Body of pancreas (tissue), 4 donors: ENCODE measurements at regions not wholly inside any gene's neighbourhood (a gene's known extent, or its start where the extent isn't known, plus 50 kb on each side); places are given as distances from the start of the nearest gene placed in this dataset.
"Not testable (repeated sequence)": the region's sequence is repeated elsewhere in the genome, so short reads cannot be mapped to it uniquely, and the experiment has no call there.

Source experiments
- CTCF ChIP-seq, 7 experiments: fragments of 450-650 bp in 4 of 7; fragments of 200-600 bp in 3 of 7; sonication (generic) in 3 of 7; IDR thresholded peaks; one replicate each; pipeline ENCODE4 v1.5.1; 2016 to 2019; ENCODE audit warnings: antibody characterized with exemption in 7 of 7
- POLR2A ChIP-seq, 3 donors: fragments of 450-650 bp; IDR thresholded peaks; one replicate each; pipeline ENCODE4 v1.6.1; 2016; ENCODE audit warnings: antibody characterized with exemption in 3 of 3, mild to moderate bottlenecking in 2 of 3

- TF ChIP-seq POLR2A, CTCF (IDR thresholded peaks at IDR 0.05): not testable (repeated sequence)
Measured at GRCh38 chr15:77936567-77936966, 140.9 kb downstream of the TBC1D2B start.
